SU-DHL-6 (cell line): ENCODE measurements at regions not wholly inside any gene's neighbourhood (a gene's known extent, or its start where the extent isn't known, plus 50 kb on each side); places are given as distances from the start of the nearest gene placed in this dataset.

Source experiments
- EZH2phosphoT487 ChIP-seq: fragments of 200-600 bp; sonication (generic), shearing (Covaris generic); conservative IDR thresholded peaks from 2 replicates; pipeline ENCODE4 v1.6.1; 2018; ENCODE audit warnings: mild to moderate bottlenecking, antibody characterized with exemption, low read length, moderate library complexity, mixed read lengths
- TF ChIP-seq, protein P1 (sequence below): fragments of 200-600 bp; sonication (generic); IDR thresholded peaks from one replicate; pipeline ENCODE4 v1.5.1; 2017; ENCODE audit warnings: antibody characterized with exemption, mild to moderate bottlenecking, low read length, moderate library complexity; ENCODE audit not compliant: insufficient read depth, poor library complexity, severe bottlenecking

DNA sequence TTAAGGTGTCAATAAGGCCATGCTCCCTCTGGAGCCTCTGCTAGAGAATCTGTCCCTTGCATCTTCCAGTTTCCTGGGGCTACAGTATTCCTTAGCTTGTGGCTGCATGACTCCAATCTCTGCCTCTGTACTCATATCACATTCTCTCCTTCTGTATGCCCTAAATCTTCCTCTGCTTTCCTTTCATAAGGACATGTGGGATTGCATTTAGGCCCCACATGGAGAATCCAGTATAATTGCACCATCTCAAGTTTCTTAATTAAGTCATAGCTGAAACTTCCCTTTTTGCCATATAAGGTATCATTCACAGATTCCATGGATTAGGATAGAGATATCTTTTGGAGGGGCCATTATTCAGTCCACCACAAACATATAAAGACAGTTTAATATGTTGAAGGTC lies 409.8 kb upstream of the TMCO5A start:
- TF ChIP-seq, protein P1, sequence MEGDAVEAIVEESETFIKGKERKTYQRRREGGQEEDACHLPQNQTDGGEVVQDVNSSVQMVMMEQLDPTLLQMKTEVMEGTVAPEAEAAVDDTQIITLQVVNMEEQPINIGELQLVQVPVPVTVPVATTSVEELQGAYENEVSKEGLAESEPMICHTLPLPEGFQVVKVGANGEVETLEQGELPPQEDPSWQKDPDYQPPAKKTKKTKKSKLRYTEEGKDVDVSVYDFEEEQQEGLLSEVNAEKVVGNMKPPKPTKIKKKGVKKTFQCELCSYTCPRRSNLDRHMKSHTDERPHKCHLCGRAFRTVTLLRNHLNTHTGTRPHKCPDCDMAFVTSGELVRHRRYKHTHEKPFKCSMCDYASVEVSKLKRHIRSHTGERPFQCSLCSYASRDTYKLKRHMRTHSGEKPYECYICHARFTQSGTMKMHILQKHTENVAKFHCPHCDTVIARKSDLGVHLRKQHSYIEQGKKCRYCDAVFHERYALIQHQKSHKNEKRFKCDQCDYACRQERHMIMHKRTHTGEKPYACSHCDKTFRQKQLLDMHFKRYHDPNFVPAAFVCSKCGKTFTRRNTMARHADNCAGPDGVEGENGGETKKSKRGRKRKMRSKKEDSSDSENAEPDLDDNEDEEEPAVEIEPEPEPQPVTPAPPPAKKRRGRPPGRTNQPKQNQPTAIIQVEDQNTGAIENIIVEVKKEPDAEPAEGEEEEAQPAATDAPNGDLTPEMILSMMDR = no peak
- TF ChIP-seq EZH2phosphoT487 = no peak
